ENCODE measurements at regions not wholly inside any gene's neighbourhood (a gene's known extent, or its start where the extent isn't known, plus 50 kb on each side); places are given as distances from the start of the nearest gene placed in this dataset.
"Not testable (repeated sequence)": the region's sequence is repeated elsewhere in the genome, so short reads cannot be mapped to it uniquely, and the experiment has no call there.

- not testable (repeated sequence) for TF ChIP-seq CTCF, POLR2A (IDR thresholded peaks at IDR 0.05)
These were observed 357.0 kb upstream of the SPATA31A3 start for GRCh38 chr9:67349424-67349759.
